ENCODE measurements at regions not wholly inside any gene's neighbourhood (a gene's known extent, or its start where the extent isn't known, plus 50 kb on each side); places are given as distances from the start of the nearest gene placed in this dataset.

DNA sequence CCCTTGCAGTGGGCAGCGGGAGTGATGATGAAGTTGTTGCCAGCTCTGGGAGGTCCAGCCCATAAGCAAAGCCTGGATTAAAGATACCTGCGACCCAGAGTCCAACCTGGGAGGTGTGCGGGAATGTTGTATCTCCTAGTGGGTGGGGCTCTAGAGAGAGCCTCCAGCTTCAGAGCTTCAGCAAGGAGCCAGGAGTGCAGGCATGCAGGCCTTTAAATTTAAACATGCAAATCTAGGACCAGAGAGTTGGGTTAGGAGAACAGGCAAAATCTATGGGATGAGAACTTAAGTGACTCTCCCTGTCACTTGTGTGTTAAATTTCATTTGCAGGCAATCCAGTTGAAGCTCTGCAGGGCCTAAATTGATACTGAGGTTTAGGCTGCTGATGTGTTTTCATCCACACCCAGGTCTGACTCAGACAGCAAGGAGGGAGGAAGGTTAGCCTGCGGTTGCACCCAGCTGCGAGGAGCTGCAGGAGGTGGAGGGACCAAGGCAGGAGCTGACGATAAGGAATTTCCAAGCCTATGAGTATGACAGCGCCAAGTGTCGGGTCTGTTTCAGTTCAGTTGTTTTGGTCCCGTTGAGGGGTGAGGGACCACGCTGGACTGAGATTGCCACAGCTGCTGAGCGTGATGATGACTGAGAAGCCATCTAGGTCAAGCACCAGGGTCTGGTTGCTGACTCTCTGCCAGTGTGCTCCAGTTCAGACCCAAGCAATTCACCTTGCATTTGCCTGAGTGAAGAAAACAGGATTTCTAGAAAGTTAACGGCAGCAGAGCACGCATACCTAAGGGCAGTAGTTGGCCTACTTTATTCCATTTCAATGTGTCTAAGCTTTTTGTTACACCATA, 243.0 kb downstream of the ICE1 start:
- Mint-ChIP-seq H3K27ac (no peak overlapping the region), H3K36me3 (ENCODE audit: low read depth) (no peaks in the 10 kb centered on the region), H3K27me3 (peaks cover 6% of the 10 kb centered on the region), H3K4me3 (no peak overlapping the region), H3K9me3 (peaks cover 2% of the 10 kb centered on the region), H3K4me1 (no peaks in the 10 kb centered on the region)
- no peak for DNase-seq
- ChIA-PET CTCF (no interaction called here), POLR2A (no interaction called here)
- no peak for ATAC-seq (ENCODE audit: low read depth)
- TF ChIP-seq, protein P1, sequence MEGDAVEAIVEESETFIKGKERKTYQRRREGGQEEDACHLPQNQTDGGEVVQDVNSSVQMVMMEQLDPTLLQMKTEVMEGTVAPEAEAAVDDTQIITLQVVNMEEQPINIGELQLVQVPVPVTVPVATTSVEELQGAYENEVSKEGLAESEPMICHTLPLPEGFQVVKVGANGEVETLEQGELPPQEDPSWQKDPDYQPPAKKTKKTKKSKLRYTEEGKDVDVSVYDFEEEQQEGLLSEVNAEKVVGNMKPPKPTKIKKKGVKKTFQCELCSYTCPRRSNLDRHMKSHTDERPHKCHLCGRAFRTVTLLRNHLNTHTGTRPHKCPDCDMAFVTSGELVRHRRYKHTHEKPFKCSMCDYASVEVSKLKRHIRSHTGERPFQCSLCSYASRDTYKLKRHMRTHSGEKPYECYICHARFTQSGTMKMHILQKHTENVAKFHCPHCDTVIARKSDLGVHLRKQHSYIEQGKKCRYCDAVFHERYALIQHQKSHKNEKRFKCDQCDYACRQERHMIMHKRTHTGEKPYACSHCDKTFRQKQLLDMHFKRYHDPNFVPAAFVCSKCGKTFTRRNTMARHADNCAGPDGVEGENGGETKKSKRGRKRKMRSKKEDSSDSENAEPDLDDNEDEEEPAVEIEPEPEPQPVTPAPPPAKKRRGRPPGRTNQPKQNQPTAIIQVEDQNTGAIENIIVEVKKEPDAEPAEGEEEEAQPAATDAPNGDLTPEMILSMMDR (IDR thresholded peaks at IDR 0.05) = no peak
- intact Hi-C loops (cut with micrococcal nuclease) = no loop called here

DNA sequence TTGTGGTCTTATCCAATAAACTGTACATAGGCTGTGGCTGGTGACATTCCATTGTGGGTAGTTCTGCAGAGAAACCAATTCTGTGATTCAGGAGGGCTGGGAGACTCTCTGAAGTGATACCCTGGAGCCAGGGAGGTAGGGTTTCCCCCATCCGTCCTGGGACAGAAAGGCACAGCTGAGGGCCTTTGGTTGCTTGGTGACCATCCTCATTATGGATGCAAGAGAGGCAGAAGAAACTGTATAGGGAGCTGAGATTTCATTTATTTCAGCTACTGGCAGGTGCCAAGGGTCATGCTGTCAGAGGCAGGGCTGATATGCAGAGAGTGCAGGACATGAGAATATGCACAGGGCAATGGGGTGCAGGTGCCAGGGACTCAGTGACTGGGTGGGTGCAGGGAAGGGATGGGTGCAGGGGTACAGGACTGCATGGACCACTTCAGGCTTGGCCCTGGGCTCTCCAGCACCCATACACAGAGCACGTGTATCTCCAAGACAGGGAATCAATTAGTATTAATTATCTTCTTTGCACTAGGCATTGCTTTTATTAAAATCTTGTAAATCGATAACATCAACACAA, 236.5 kb downstream of the ICE1 start:
- no peak overlapping the region for H3K27ac Mint-ChIP-seq
- H3K4me3 Mint-ChIP-seq = no peak overlapping the region
- CTCF ChIA-PET = no interaction called here
- intact Hi-C loops (cut with micrococcal nuclease) = no loop called here
- TF ChIP-seq, protein P1 (IDR thresholded peaks at IDR 0.05) = no peak
- DNase-seq (no peak), ATAC-seq (ENCODE audit: low read depth) (no peak)
- H3K9me3 Mint-ChIP-seq = no peaks in the 10 kb centered on the region
- POLR2A ChIA-PET = no interaction called here
- no peaks in the 10 kb centered on the region for H3K36me3 Mint-ChIP-seq (ENCODE audit: low read depth)
- no peaks in the 10 kb centered on the region for H3K4me1 Mint-ChIP-seq
- peaks cover 7% of the 10 kb centered on the region for H3K27me3 Mint-ChIP-seq

DNA sequence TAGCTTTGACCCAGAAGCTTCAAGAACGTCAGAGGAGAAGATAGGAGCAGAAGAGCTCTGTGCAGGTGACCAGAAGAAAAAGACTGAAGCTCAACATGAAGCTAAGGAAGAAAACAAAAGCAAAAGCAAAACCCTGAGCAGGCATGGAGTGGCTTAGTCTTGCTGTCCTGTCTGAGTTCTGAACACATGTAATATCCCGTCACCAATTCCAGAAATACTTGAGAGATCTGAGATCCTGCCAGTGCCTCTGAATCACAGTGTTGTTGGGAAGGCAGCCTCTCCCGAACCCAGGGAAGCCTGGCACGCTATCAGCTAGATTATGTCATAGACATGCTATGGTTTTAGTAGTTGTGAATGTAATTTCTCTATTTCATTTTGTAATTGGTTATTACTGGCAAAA, 235.7 kb downstream of the ICE1 start:
- no peak for DNase-seq
- TF ChIP-seq, protein P1 (IDR thresholded peaks at IDR 0.05) = no peak
- ATAC-seq (ENCODE audit: low read depth) = no peak
- H3K4me3 Mint-ChIP-seq = no peak overlapping the region
- intact Hi-C loops (cut with micrococcal nuclease) = no loop called here
- POLR2A ChIA-PET = interaction anchor here (0.7 kb wide), 1 partner anchor 28 kb away, joined by 3 read pairs; no protein-coding TSS in a partner anchor
- H3K4me1 Mint-ChIP-seq = no peaks in the 10 kb centered on the region
- H3K36me3 Mint-ChIP-seq (ENCODE audit: low read depth) = no peaks in the 10 kb centered on the region
- no peak overlapping the region for H3K27ac Mint-ChIP-seq
- no peaks in the 10 kb centered on the region for H3K9me3 Mint-ChIP-seq
- CTCF ChIA-PET = no interaction called here
- H3K27me3 Mint-ChIP-seq = peaks cover 7% of the 10 kb centered on the region

DNA sequence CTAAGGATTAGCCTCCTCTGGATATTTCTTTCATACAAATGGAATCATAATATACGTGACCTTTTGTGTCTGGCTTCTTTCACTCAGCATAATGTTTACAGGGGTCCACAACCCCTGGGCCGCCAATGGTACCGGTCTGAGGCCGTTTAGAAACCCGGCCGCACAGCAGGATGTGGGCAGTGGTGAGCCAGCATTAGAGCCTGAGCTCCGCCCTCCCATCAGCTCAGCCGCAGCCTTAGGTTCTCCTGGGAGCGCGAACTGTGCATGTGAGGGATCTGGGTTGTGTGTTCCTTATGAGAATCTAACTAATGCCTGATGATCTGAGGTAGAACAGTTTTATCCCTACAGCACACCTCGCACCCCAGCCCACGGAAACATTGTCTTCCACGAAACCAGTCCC, 229.7 kb downstream of the ICE1 start:
- ATAC-seq (ENCODE audit: low read depth) (no peak), DNase-seq (no peak)
- TF ChIP-seq, protein P1 (IDR thresholded peaks at IDR 0.05) = no peak
- no peak overlapping the region for H3K27ac Mint-ChIP-seq
- peaks cover 3% of the 10 kb centered on the region for H3K4me1 Mint-ChIP-seq
- ChIA-PET POLR2A (no interaction called here), CTCF (no interaction called here)
- H3K36me3 Mint-ChIP-seq (ENCODE audit: low read depth) = no peaks in the 10 kb centered on the region
- H3K9me3 Mint-ChIP-seq = no peaks in the 10 kb centered on the region
- no peak overlapping the region for H3K4me3 Mint-ChIP-seq
- intact Hi-C loops (cut with micrococcal nuclease) = no loop called here
- no peaks in the 10 kb centered on the region for H3K27me3 Mint-ChIP-seq

DNA sequence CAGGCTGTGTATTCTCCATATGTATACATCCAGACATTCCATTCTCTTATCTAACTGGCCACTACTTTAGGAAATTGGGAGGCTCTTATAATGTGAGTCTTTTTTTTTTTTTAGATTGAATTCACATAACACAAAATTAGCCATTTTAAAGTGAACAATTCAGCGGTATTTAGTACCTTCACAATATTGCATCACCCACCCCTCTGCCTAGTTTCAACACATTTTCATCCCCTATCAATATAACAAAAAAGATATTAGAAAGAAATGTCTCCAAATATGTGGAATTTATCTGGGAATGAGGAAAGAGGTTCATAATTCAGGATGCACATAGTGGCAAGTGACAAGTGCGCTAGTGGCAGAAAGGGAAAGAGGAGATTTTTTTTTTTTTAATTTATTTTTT, 228.5 kb downstream of the ICE1 start:
- no peak overlapping the region for H3K27ac Mint-ChIP-seq
- no peak overlapping the region for H3K4me3 Mint-ChIP-seq
- TF ChIP-seq, protein P1 (IDR thresholded peaks at IDR 0.05) = no peak
- intact Hi-C loops (cut with micrococcal nuclease) = no loop called here
- ATAC-seq (ENCODE audit: low read depth) = no peak
- POLR2A ChIA-PET = no interaction called here
- CTCF ChIA-PET = no interaction called here
- H3K36me3 Mint-ChIP-seq (ENCODE audit: low read depth) = no peaks in the 10 kb centered on the region
- peaks cover 3% of the 10 kb centered on the region for H3K4me1 Mint-ChIP-seq
- no peaks in the 10 kb centered on the region for H3K27me3 Mint-ChIP-seq
- DNase-seq = no peak
- H3K9me3 Mint-ChIP-seq = no peaks in the 10 kb centered on the region
